OCI-LY3 (cell line): ENCODE measurements at regions not wholly inside any gene's neighbourhood (a gene's known extent, or its start where the extent isn't known, plus 50 kb on each side); places are given as distances from the start of the nearest gene placed in this dataset.

Source experiments
- EZH2phosphoT487 ChIP-seq: fragments of 200-600 bp; shearing (Covaris generic); IDR thresholded peaks from 2 replicates; pipeline ENCODE4 v1.6.1; 2018; ENCODE audit warnings: antibody characterized with exemption, mixed run types, low read depth
- TF ChIP-seq, protein P1 (sequence below): fragments of 200-600, 300-600 bp; sonication (generic); IDR thresholded peaks from 2 replicates; pipeline ENCODE4 v1.5.1; 2014; ENCODE audit warnings: antibody characterized with exemption, low read length, low read depth

- TF ChIP-seq, protein P1, sequence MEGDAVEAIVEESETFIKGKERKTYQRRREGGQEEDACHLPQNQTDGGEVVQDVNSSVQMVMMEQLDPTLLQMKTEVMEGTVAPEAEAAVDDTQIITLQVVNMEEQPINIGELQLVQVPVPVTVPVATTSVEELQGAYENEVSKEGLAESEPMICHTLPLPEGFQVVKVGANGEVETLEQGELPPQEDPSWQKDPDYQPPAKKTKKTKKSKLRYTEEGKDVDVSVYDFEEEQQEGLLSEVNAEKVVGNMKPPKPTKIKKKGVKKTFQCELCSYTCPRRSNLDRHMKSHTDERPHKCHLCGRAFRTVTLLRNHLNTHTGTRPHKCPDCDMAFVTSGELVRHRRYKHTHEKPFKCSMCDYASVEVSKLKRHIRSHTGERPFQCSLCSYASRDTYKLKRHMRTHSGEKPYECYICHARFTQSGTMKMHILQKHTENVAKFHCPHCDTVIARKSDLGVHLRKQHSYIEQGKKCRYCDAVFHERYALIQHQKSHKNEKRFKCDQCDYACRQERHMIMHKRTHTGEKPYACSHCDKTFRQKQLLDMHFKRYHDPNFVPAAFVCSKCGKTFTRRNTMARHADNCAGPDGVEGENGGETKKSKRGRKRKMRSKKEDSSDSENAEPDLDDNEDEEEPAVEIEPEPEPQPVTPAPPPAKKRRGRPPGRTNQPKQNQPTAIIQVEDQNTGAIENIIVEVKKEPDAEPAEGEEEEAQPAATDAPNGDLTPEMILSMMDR = no peak
- no peak for TF ChIP-seq EZH2phosphoT487
Measured at GRCh38 chrX:18075603-18076002, 145.1 kb downstream of the BEND2 start.
